SKM-1 treated with dmso at 0.1 percent for 144 hours (cell line): ENCODE measurements at regions not wholly inside any gene's neighbourhood (a gene's known extent, or its start where the extent isn't known, plus 50 kb on each side); places are given as distances from the start of the nearest gene placed in this dataset.

ENCODE experiments used
- DNase-seq: peaks from one replicate; lab custom pipeline; 2025; ENCODE audit not compliant: unreplicated experiment; lab: John Stamatoyannopoulos, UW

DNA sequence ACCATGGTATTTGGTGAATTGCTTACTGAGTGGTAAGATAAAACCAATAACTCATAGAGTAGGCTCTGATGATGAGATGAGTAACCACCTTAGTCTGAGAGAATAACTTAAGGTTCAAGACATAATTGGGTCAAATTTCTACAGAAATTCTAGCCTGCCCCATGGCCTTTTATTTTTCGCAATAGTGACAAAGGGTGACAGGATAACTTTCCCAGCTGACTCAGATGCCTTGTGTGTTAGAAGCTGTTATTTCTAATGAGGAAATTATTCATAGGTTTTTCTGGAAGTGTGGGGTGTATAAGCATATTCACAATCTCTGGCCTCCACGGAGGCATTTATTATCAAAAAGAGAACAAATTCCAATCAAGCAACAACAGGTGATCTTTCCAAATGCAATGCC, 159.0 kb downstream of the NUP35 start:
- no peak for DNase-seq

DNA sequence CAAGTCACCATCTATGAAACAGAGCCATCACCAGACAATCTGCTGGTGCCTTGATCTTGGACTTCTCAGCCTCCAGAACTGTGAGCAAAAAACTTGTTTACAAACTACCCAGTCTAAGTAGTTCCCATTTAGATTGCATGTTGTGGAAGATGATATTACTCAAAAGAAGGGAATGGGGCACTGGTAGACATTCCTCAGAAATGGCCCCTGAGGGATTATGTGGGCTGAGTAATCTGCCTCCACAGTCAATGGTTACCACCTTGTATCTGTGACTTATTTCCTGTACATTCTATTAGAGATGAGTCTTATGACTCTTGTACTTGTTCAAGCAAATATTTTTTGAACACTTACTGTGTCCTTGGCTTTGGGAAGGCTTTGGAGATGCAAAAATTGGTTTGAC, 160.4 kb downstream of the NUP35 start:
- DNase-seq: no peak

DNA sequence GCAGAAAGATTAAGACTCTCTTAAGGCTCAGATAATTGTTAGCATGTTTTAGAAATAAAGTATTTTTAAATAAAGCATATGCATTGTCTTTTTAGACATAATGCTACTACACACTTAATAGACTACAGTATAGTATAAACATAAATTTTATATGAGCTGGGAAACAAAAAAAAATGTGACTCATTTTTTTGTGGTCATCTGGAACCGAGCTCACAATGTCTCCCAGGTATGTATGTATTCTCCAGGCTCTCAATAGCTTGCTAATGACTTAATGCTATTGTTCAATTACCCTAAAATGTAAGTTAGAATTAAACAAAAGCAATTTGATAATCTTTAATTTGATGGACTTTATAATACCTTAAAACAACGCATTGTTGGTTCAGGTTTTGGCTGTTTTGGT, 167.2 kb downstream of the NUP35 start:
- DNase-seq: no peak

DNA sequence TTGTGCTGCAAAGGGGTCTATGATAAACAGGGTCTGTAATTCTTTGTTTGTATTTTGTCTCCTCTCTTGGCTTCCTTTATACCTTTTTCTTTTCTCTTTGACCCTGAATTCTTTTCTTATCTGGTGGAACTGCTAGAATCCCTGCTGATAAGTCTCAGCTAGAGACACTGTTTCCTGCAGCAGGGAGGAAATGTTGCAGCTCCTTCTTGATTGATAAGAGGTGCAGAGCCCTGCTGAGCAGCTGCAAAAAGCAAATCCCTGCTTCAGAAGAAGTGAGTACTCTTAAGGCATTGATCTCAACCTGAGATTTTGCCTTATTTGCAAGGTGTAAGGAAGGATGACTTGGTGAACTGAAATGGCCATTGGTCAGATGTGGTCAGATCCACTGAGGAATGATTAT, 167.8 kb downstream of the NUP35 start:
- DNase-seq: no peak

DNA sequence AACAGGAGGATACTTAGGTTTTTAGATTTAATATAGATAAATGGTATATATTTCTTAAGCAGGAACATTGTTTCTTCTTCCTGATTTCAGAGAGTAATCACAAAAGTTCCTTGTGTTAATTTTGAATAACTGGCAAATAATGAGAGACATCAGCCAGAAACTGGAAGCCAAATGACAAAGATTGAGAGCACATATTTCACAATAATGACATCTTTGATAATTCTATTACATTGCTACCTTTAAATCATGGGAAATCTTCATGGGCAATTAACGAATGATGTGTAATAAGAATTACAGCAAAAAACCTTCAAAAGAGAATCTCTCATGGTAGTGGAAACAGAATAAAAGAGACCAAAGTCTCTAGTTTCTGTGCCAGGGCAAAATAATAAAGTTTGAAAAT, 215.1 kb downstream of the NUP35 start:
- DNase-seq: no peak

DNA sequence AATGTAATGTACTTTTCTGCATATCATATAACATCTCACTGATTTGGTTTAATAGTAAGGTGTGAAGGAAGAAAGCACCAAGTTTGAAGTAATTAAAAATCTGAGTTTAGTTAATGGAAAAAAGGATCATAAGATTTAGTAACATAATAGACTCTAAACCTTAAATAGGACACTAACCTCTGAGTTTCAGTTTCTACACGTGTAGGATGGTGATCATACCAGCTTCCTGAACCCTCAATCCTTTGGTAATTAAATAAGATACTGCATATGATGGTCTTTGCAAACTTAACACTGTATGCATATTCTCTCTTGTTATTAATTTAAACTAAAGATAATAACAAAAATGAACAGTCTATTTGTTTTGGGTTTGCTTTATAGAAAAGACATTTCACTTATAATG, 216.8 kb downstream of the NUP35 start:
- DNase-seq: no peak

DNA sequence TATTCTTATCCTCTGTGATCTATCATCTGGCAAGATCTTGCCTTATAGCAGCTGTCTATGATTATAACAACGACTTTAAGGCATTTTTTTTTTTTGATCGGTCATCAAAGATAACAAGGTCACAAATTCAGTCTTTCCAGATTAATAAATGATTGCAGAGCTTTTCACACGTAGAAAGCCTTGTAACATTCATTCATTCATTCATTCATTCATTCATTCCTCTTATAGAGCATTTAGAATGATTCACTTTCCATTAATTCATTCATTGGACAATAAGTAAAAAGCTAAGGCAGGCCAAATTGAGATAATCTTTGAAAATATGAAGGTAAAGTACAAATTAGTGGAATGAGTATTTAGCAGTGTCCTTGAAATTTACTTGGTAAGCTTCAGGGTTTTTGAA, 223.7 kb downstream of the NUP35 start:
- no peak for DNase-seq

DNA sequence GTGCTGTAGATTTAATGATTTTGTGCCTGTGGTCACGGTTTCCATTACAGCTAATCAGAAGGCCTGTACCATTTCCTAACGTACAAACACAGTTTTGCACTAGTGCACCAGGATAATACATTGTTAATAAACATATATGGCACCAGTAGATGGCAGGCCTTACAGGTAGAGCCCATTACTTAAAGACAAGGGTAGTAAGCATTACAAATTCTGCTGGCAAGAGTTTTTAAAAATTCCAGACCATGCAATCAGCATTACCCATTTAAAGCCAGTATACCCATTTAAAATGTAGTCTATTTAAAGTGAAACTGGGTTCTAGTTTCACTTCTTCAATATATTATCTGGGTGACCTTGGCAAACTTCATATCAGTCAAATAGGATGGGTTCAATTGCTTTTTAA, 224.2 kb downstream of the NUP35 start:
- no peak for DNase-seq

DNA sequence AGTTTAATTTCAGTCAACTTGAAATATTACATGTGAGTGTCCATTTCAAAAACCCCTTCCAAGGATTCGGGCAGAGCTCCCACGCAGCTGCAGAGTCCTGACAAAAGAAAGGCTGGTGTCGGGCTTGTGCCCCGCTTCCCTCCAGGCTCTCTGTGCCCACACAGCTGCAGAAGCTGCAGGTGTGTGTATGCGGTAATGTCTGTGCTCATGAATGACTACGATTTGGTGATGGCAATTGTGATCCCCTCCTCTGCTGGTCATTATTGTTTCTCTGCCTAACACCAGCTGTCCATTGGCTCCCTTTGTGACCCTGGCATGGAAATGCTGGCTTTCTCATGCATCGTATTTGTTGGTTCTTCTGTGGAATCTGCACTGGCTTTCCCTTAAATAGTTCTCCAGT, 224.8 kb downstream of the NUP35 start:
- DNase-seq: no peak

DNA sequence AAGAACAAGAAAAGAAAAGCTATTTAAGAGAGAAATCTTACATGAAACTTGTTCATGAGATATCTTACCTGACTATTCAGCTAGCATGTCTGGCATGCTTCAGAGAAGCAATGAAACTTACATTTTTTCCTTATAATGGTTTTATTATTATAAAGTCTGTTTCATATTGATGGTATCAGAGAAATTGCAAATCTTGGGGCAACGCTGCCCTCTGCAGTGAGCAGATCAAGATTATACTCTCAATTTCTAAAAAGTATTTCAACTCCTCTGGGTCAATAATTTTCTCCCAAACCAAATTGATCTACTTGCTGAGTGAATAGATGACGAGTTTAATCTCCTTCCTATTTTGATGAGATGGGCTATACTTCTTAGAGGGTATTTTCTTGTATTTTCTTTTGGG, 235.6 kb downstream of the NUP35 start:
- DNase-seq: no peak

DNA sequence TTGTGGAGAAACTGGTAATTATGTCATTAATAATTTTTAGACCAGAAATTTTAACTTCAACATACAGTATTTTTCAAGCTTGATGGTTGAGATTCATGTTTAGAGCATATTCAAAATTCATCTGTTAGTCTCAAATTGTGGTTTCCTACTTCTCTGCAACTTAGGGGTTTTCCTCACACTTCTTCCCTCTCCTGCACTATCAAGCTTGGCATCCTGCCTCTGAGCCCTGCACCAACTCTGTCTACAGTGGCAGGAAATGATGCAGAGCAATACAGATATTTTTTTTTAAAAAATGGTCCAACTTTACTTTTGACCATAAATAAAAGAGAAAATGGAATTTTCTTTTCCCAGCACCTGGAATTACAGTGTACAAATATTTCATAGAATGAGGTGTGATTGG, 247.3 kb downstream of the NUP35 start:
- DNase-seq: no peak

DNA sequence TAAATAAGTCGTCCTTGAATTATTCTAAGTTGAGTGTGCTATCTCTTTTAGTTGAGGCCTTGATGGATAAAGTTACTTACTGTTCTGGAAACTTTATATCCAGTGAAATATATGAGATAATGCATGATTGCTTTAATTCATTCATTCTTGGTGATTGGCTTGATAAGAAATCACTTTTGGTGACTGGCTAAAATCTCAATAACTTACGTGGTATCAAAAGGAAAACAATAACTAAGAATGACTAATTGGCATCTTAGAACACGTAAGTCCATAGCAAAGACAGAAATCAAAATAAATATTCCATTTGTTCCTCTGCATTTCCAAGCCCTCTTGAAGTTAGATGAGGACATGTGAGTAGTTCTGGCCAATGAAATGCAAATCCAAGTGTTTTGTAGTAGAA, 251.6 kb downstream of the NUP35 start:
- DNase-seq: no peak

DNA sequence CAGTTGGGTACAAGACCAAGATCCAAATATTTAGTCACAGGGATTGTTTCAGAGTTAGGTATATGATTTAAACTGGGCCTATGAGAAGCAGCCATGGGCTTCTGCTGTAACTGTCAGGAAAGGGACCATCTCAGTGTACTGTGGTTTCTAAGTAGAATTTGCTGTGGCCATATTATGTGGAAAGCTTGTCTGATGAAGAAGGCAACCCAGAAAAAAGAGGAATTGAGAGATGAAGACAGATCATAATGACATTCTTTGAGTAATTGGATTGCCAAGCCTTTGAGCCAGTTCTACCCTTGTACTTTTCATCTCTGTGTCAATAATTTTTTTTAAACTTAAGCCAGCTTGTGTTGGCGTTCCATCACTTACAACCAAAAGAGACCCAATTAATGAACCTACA, 259.6 kb downstream of the NUP35 start:
- DNase-seq: peak; percentile 5

DNA sequence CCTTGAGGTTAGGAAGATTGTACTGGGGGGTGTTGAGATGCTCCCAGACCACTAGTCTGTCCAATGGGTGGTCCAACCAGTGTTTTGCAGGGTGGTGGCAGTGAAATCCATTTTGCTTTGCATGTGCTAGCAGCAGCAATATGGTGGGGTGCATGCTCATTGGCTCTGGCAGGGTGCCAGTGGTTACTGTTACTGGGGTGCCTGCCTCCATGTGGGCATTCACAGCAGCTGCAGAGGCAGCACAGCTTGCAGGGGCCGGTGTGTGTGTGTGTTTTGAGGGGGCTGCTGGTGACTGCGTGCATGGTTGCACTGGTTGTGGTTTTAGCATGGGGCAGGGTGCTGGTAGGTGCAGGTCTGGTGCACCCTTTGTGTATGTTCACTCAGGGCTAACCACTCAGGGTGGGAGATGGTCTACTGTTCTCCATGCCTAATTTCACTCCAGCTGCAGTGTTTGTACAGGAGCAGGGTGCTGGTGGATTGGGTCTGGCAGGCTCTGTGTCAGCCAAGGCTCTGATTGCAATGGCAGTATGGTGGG, 265.4 kb downstream of the NUP35 start:
- no peak for DNase-seq

DNA sequence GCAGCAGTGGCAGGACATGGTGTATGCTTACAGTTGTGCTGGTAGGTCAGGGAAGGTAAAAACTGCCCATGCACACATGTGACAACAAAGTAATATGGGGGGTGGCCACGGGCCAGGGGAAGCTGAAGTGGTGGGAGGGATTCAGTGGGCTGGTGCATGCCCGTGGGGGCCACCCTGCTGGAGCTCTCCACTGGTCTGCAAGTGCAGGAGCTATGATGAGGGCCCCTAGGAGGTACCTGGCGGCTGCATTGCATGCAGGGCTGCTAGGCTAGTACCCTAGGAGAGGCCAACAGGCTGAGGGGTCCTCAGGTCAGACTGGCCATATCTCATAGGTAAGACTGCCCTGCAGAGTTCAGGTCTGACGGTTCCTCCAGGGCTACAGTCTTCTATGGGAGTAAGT, 265.9 kb downstream of the NUP35 start:
- no peak for DNase-seq

DNA sequence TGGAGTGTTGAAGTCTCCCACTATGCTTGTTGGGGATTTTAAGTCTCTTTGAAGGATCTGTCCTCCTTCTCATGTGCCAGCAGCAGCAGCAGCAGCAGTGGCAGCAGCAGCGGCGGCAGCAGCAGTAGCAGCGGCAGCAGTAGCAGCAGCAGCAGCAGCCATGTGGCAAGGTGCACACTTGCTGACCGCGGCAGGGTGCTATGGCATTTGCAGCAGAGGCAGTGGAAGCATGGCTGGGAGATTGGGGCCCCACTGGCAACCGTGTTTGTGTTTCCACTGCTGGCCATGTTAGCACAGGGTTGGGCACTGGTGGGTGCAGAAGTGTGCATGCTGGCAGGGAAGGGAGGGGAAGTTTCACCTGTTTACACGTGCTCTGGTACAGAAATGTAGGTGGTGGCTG, 280.1 kb downstream of the NUP35 start:
- no peak for DNase-seq

DNA sequence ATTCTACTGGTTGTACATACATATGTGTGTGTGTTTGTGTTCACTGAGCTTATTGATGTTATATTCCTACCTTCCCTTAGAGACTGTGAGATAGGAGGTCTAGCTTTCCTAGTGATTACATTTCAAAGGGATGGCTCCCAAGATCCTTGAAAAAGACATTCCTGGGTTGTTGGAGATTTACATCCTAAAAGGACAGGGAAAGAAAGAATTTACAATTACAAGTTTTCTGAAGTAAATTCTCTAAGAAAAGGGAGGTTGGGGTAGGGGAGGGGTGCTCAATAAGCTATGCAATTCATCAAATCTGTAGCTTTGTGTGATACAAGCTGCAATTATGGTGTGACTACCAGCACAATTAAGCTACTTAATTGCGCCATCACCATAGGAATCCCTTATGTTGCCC, 284.3 kb downstream of the NUP35 start:
- no peak for DNase-seq

DNA sequence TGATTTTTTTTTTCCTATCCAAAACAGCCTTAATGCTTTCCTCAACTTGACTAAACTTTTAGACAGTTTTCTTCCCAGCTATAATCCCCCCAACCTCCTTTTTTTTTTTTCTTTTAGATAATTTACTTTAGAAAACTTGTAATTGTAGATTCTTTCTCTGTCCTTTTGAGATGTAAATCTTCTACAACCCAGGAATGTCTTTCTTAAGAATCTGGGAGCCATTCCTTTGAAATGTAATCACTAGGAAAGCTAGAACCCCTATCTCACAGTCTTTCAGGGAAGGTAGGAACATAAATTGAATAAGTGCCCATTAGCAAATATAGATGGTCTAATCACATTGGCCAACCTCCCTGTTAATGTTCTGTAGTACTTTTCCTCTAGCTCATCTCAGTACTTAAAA, 285.4 kb downstream of the NUP35 start:
- no peak for DNase-seq

DNA sequence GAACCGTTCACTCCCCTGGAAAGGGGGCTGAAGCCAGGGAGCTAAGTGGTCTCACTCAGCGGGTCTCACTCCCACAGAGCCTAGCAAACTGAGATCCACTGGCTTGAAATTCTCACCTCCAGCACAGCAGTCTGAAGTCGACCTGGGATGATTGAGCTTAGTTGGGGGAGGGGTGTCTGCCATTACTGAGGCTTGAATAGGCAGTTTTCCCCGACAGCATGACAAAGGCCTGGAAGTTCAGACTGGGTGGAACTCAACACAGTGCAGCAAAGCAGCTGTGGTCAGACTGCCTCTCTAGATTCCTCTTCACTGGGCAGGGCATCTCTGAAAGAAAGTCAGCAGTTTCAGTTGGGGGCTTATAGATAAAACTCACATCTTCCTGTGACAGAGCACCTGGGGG, 292.5 kb downstream of the NUP35 start:
- DNase-seq: no peak

DNA sequence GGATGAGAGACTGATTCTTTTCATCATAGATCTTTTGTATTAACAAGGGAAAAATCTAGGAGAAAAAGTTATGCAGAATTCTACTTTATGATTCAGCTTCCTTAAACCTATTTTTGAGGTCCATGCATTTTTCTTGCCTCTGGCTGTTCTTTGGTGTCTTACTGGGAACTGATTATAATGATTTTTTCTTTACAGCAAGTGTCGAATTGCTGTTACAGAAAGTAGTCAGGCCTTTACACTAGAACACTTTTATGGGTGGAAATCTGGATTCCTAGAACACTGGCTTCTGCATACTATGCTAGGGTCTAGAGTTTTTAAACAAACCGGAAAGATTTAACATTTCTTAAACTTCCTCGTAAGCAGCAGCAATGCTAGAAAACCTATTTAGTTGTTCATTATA, 302.6 kb downstream of the NUP35 start:
- no peak for DNase-seq

DNA sequence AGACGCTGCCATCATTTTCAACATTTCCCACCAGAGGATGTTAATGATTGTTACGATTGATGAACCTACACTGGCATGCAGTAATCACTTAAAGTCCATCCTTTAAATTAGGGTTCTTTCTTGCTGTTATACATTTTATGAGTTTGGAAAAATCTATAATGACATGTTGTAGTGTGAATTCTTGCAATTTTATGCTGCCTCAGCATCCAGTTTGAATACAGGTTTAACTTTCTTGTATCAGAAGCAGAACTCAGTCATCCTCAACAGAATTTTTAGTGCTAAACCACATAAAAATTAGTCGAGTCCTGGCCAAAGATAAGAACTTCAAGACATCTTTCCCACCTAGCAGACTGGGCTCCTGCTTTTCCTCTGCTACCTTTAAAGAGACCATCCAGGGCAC, 303.3 kb downstream of the NUP35 start:
- no peak for DNase-seq

DNA sequence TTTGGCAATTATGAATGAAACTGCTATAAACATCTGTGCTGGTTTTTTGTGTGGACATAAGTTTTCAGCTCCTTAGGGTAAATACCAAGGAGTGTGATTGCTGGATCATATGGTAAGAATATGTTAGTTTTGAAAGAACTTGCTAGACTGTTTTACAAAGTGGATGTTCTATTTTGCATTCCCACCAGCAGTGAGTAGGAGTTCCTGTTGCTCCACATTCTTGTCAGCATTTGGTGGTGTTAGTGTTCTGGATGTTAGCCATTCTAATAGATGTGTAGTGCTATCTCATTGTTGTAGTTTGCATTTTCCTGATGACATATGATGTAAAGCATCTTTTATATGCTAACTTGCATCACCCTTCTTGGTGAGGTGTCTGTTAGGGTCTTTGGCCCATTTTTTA, 304.6 kb downstream of the NUP35 start:
- no peak for DNase-seq

DNA sequence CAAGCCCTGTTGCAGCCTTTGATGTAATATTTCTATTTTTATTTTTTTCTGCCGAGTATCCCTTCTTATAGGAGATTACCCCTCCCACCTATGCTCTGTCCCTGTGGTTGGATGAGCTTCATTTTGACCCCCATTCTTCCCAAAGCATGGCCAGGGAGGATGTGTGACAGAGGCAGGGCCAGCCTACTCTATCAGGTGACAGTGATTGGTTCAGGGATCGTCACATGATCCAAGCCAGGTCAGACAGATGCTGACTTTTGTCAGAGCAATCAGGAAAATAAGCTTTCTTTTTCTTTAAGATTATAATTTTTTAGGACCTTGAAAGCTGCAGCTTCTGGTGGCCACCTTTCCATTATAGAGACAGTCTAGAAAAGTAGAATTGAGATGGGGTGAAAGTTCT, 314.3 kb downstream of the NUP35 start:
- DNase-seq: no peak

DNA sequence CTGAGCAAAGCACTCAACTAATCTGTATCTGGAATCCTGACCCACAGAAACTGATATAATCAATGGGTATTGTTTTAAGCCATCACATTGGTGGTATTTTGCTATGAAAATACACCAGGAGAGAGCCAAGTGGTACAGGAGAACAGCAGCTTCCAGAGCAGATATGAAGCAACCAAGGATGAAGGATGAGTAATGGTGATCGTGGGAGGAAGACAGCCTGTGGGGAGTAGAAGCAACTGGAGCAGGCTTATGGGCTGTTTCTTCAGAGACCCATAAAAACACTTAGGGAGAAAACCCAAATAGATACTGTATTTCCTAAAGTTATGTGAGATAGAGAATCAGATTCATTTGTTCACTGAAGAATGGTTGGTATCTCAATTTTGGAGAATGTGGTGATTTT, 330.8 kb downstream of the NUP35 start:
- no peak for DNase-seq
